ENCODE measurements at regions not wholly inside any gene's neighbourhood (a gene's known extent, or its start where the extent isn't known, plus 50 kb on each side); places are given as distances from the start of the nearest gene placed in this dataset.

GRCh38 chr11:81970886-81971285, 762.8 kb downstream of the FAM181B start:
- ChIA-PET POLR2A (no interaction called here), CTCF (no interaction called here)
- TF ChIP-seq TCF7L2 (IDR thresholded peaks at IDR 0.05; ENCODE audit: low read depth, low read length) (no peak), POLR2AphosphoS5 (IDR thresholded peaks at IDR 0.05; ENCODE audit: low read depth, low read length) (no peak), REST (IDR thresholded peaks at IDR 0.05; ENCODE audit: insufficient read depth in 1 of 2, low read depth in 2 of 2, low read length in 1 of 2) (no peak), CTCF (IDR thresholded peaks at IDR 0.05) (no peak), SIN3A (IDR thresholded peaks at IDR 0.05; ENCODE audit: borderline replicate concordance, insufficient read depth, low read depth, low read length) (no peak)
- intact Hi-C loops (cut with micrococcal nuclease; ENCODE audit: unreplicated experiment): loop anchor here (10.0 kb wide), 1 partner anchor 244 kb away; no protein-coding TSS in a partner anchor
- in situ Hi-C loops (cut with HindIII; ENCODE audit: low pct_unique_long_range_greater_than_20kb, low sequenced_read_pairs): no loop called here
- ATAC-seq (no peak), DNase-seq (ENCODE audit: low read depth, low spot score) (no peak)
- H3K27ac ChIP-seq (ENCODE audit: low read length): no peak overlapping the region
- H3K27me3 ChIP-seq (ENCODE audit: control insufficient read depth, insufficient read depth, low read length): no peaks in the 10 kb centered on the region
- no peak overlapping the region for H3K4me3 ChIP-seq (ENCODE audit: low read depth in 2 of 2, low read length in 2 of 2)
- H3K4me1 ChIP-seq (ENCODE audit: control insufficient read depth, insufficient read depth, low read length): no peaks in the 10 kb centered on the region
- H3K36me3 ChIP-seq (ENCODE audit: control insufficient read depth, insufficient read depth, low read length): no peaks in the 10 kb centered on the region
- H3K9me3 ChIP-seq (ENCODE audit: control insufficient read depth, insufficient read depth, low read depth, low read length): no peaks in the 10 kb centered on the region
- no TSS peak for BruUV-seq (replicated peaks)

GRCh38 chr11:81967242-81967641, 766.4 kb downstream of the FAM181B start:
- intact Hi-C loops (cut with micrococcal nuclease; ENCODE audit: unreplicated experiment): no loop called here
- in situ Hi-C loops (cut with HindIII; ENCODE audit: low pct_unique_long_range_greater_than_20kb, low sequenced_read_pairs): no loop called here

More at GRCh38 chr11:81967242-81967641, 766.4 kb downstream of the FAM181B start:
- no TSS peak for BruUV-seq (replicated peaks)
- no peaks in the 10 kb centered on the region for H3K4me1 ChIP-seq (ENCODE audit: control insufficient read depth, insufficient read depth, low read length)
- no peak overlapping the region for H3K27ac ChIP-seq (ENCODE audit: low read length)
- H3K36me3 ChIP-seq (ENCODE audit: control insufficient read depth, insufficient read depth, low read length): no peaks in the 10 kb centered on the region
- no peak overlapping the region for H3K4me3 ChIP-seq (ENCODE audit: low read depth in 2 of 2, low read length in 2 of 2)
- TF ChIP-seq TCF7L2 (IDR thresholded peaks at IDR 0.05; ENCODE audit: low read depth, low read length) (no peak), REST (IDR thresholded peaks at IDR 0.05; ENCODE audit: insufficient read depth in 1 of 2, low read depth in 2 of 2, low read length in 1 of 2) (no peak), POLR2AphosphoS5 (IDR thresholded peaks at IDR 0.05; ENCODE audit: low read depth, low read length) (no peak), SIN3A (IDR thresholded peaks at IDR 0.05; ENCODE audit: borderline replicate concordance, insufficient read depth, low read depth, low read length) (no peak), CTCF (IDR thresholded peaks at IDR 0.05) (no peak)
- POLR2A ChIA-PET: no interaction called here
- DNase-seq (ENCODE audit: low read depth, low spot score) (no peak), ATAC-seq (no peak)
- no peaks in the 10 kb centered on the region for H3K27me3 ChIP-seq (ENCODE audit: control insufficient read depth, insufficient read depth, low read length)
- CTCF ChIA-PET: no interaction called here
- H3K9me3 ChIP-seq (ENCODE audit: control insufficient read depth, insufficient read depth, low read depth, low read length): no peaks in the 10 kb centered on the region

Measured in Panc1 (cell line).